ENCODE measurements at regions not wholly inside any gene's neighbourhood (a gene's known extent, or its start where the extent isn't known, plus 50 kb on each side); places are given as distances from the start of the nearest gene placed in this dataset.

DNA sequence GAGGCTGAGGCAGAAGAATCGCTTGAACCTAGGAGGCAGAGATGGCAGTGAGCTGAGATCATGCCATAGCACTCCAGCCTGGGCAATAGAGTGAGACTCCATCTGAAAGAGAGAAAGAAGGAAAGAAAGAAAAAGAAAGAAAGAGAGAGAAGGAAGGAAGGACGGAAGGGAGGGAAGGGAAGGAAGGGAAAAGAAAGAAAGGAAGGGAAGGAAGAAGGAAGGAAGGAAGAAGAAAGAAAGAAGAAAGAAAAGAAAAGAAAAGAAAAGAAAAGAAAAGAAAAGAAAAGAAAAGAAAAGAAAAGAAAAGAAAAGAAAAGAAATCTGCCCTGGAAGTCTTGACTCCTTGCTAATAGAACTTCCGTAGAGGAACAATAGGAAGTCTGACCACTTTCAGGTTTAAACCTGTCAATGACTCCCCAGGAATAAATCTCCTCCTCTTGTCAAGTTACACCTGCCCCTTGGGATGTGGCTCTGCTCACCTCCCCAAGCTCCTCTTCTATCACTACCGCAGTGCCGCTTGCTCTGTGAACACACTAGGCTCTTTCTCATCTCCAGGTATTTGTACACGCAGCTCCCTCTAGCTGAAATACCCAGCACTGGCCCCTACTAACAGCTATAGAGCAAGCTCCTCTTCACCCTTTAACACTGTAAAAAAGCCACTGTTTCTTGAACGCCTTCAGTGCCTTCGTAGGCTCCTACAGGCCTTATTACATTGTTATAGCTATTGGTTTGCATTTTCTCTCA lies 773.1 kb upstream of the TBX3 start:
- TF ChIP-seq, protein P1, sequence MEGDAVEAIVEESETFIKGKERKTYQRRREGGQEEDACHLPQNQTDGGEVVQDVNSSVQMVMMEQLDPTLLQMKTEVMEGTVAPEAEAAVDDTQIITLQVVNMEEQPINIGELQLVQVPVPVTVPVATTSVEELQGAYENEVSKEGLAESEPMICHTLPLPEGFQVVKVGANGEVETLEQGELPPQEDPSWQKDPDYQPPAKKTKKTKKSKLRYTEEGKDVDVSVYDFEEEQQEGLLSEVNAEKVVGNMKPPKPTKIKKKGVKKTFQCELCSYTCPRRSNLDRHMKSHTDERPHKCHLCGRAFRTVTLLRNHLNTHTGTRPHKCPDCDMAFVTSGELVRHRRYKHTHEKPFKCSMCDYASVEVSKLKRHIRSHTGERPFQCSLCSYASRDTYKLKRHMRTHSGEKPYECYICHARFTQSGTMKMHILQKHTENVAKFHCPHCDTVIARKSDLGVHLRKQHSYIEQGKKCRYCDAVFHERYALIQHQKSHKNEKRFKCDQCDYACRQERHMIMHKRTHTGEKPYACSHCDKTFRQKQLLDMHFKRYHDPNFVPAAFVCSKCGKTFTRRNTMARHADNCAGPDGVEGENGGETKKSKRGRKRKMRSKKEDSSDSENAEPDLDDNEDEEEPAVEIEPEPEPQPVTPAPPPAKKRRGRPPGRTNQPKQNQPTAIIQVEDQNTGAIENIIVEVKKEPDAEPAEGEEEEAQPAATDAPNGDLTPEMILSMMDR (conservative IDR thresholded peaks at IDR 0.05; ENCODE audit: low read length), result no peak
- no peak for TF ChIP-seq EZH2phosphoT487 (IDR thresholded peaks at IDR 0.05; ENCODE audit: borderline replicate concordance)

Data from Loucy (cell line).